Prostate gland (tissue), 2 donors: ENCODE measurements at regions not wholly inside any gene's neighbourhood (a gene's known extent, or its start where the extent isn't known, plus 50 kb on each side); places are given as distances from the start of the nearest gene placed in this dataset.

ENCODE experiments used
- DNase-seq: peaks from one replicate; pipeline ENCODE4 v3.0.0-alpha.2; 2019; ENCODE audit warnings: low spot score
- H3K27ac ChIP-seq, 2 donors: fragments of 200-600 bp; sonication (generic); 2 replicates each; pipeline ENCODE4 v1.5.1; 2017 to 2019
- H3K27me3 ChIP-seq: fragments of 200-600 bp; sonication (generic); replicated peaks from 2 replicates; pipeline ENCODE4 v1.5.1; 2019; ENCODE audit not compliant: insufficient read depth
- H3K36me3 ChIP-seq, 2 donors: fragments of 200-600 bp; sonication (generic); 1 replicate in 1 of 2; 2 replicates in 1 of 2; pipeline versions ENCODE4 v1.5.1 to v1.8.1; 2017 to 2019
- H3K4me1 ChIP-seq: fragments of 200-600 bp; sonication (generic); replicated peaks from 2 replicates; pipeline ENCODE4 v1.5.1; 2019
- H3K4me3 ChIP-seq, 2 donors: fragments of 200-600 bp; sonication (generic); 2 replicates each; pipeline ENCODE4 v1.5.1; 2017 to 2019
- H3K9me3 ChIP-seq: fragments of 200-600 bp; sonication (generic); 2 replicates; pipeline ENCODE4 v1.5.1; 2017
- CTCF ChIP-seq, 4 experiments: fragments of 200-600 bp in 2 of 4; fragments of 450-650 bp in 2 of 4; sonication (generic) in 2 of 4; IDR thresholded peaks; 1 replicate in 3 of 4; 2 replicates in 1 of 4; pipeline ENCODE4 v1.5.1; 2016 to 2019; ENCODE audit warnings: antibody characterized with exemption in 4 of 4, mild to moderate bottlenecking in 2 of 4, moderate library complexity in 2 of 4
- POLR2A ChIP-seq: fragments of 450-650 bp; IDR thresholded peaks from one replicate; pipeline ENCODE4 v1.6.1; 2016; ENCODE audit warnings: antibody characterized with exemption, mild to moderate bottlenecking
- POLR2AphosphoS5 ChIP-seq: sonication (generic); formaldehyde crosslinking; IDR thresholded peaks from one replicate; pipeline ENCODE4 v1.6.1; 2017; ENCODE audit warnings: antibody characterized with exemption
- WGBS: methylation state at CpG from one replicate; pipeline ENCODE4 v1.1.5; 2018; 5-methylcytosine and 5-hydroxymethylcytosine counted together
- intact Hi-C: fragments of 100-400 bp; cut with DNase I; formaldehyde crosslinking; loops from one replicate; pipeline ENCODE4 v1.14.2; 2022

- no peak for DNase-seq
- H3K27ac ChIP-seq, result no peak overlapping the region
- intact Hi-C loops, result no loop called here
- 93% methylated on average over 1 of the region's 1 CpG for WGBS
- no peaks in the 10 kb centered on the region for H3K4me1 ChIP-seq
- H3K36me3 ChIP-seq, result no peaks in the 10 kb centered on the region
- H3K27me3 ChIP-seq, result no peaks in the 10 kb centered on the region
- H3K4me3 ChIP-seq, result no peak overlapping the region
- TF ChIP-seq POLR2A (no peak), CTCF (IDR thresholded peaks at IDR 0.05) (no peak), POLR2AphosphoS5 (no peak)
- no peaks in the 10 kb centered on the region for H3K9me3 ChIP-seq
Measured at GRCh38 chr3:115384381-115384780, 237.3 kb upstream of the ZBTB20 start.

- H3K4me1 ChIP-seq, result no peaks in the 10 kb centered on the region
- no peak for DNase-seq
- H3K27ac ChIP-seq, result no peak overlapping the region
- H3K4me3 ChIP-seq, result no peak overlapping the region
- intact Hi-C loops, result no loop called here
- no peaks in the 10 kb centered on the region for H3K9me3 ChIP-seq
- no peaks in the 10 kb centered on the region for H3K36me3 ChIP-seq
- H3K27me3 ChIP-seq, result no peaks in the 10 kb centered on the region
- whole genome bisulfite sequencing, result 84% methylated on average over 7 of the region's 7 CpGs
- TF ChIP-seq CTCF (IDR thresholded peaks at IDR 0.05) (no peak), POLR2AphosphoS5 (no peak), POLR2A (no peak)
Measured at GRCh38 chr3:115385774-115386730, 237.3 kb upstream of the GAP43 start.

- WGBS, result 49% methylated on average over 1 of the region's 1 CpG
- no peaks in the 10 kb centered on the region for H3K36me3 ChIP-seq
- intact Hi-C loops, result no loop called here
Measured at GRCh38 chr3:115388166-115388565, 235.1 kb upstream of the GAP43 start.

GRCh38 chr3:115388811-115389210 is 234.5 kb upstream of the GAP43 start:
- Histone ChIP-seq H3K27me3 (no peaks in the 10 kb centered on the region), H3K4me1 (no peaks in the 10 kb centered on the region), H3K36me3 (no peaks in the 10 kb centered on the region), H3K27ac (no peak overlapping the region), H3K4me3 (no peak overlapping the region), H3K9me3 (no peaks in the 10 kb centered on the region)
- 57% methylated on average over 3 of the region's 3 CpGs for WGBS
- no peak for TF ChIP-seq POLR2A
- TF ChIP-seq POLR2AphosphoS5, result no peak
- TF ChIP-seq CTCF (IDR thresholded peaks at IDR 0.05), result no peak
- intact Hi-C loops, result no loop called here
- no peak for DNase-seq

More at GRCh38 chr3:115388166-115388565, 235.1 kb upstream of the GAP43 start:
- H3K27me3 ChIP-seq, result no peaks in the 10 kb centered on the region
- H3K27ac ChIP-seq, result no peak overlapping the region
- H3K4me3 ChIP-seq, result no peak overlapping the region
- TF ChIP-seq POLR2A (no peak), POLR2AphosphoS5 (no peak), CTCF (IDR thresholded peaks at IDR 0.05) (no peak)
- H3K9me3 ChIP-seq, result no peaks in the 10 kb centered on the region
- DNase-seq, result no peak
- H3K4me1 ChIP-seq, result no peaks in the 10 kb centered on the region

- intact Hi-C loops, result no loop called here
Measured at GRCh38 chr3:115396801-115397200, 226.5 kb upstream of the GAP43 start.

More at GRCh38 chr3:115396801-115397200, 226.5 kb upstream of the GAP43 start:
- H3K4me1 ChIP-seq, result no peaks in the 10 kb centered on the region
- H3K9me3 ChIP-seq, result no peaks in the 10 kb centered on the region
- 100% methylated on average over 1 of the region's 1 CpG for WGBS
- no peak overlapping the region for H3K27ac ChIP-seq
- DNase-seq, result no peak
- H3K27me3 ChIP-seq, result no peaks in the 10 kb centered on the region
- TF ChIP-seq POLR2AphosphoS5, result no peak
- TF ChIP-seq CTCF (IDR thresholded peaks at IDR 0.05), result no peak
- no peak for TF ChIP-seq POLR2A
- no peak overlapping the region for H3K4me3 ChIP-seq
- H3K36me3 ChIP-seq, result no peaks in the 10 kb centered on the region
